ENCODE measurements at regions not wholly inside any gene's neighbourhood (a gene's known extent, or its start where the extent isn't known, plus 50 kb on each side); places are given as distances from the start of the nearest gene placed in this dataset.
"Not testable (repeated sequence)": the region's sequence is repeated elsewhere in the genome, so short reads cannot be mapped to it uniquely, and the experiment has no call there.

DNA sequence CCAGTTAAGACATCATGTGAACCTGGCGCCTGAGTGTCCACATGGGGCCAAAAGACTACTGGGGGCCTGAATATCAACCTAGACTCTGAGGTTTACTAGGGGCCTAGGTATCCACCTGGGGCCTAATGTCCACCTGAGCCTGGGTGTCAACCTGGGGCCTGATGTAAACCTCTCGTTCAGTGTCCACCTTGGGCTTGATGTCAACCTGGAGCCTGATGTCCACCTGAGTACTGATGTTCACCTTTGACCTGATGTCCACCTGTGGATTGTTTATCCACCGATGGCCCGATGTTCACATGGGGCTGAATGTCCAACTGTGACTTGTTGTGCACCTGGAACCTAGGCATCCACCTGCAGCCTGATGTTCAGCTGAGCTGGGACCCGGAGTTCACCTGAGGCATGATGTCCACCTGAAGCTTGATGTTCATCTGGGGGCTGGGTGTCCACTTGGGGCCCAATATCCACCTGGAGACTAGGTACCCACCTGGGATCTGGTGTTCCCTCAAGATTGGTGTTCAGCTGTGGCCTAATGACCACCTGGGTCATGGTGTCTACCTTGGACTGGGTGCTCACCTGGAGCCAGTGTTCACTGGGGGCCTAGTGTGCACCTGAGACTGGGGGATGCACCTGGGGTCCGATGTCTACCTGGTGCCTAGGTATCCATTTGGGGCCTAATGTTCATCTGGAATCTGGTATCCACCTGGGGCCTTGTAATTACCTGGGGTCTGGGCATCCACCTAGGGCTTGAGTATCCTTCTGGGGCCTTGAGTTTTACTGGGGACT, 194.2 kb downstream of the POTEM start:
- TF ChIP-seq, protein P1, sequence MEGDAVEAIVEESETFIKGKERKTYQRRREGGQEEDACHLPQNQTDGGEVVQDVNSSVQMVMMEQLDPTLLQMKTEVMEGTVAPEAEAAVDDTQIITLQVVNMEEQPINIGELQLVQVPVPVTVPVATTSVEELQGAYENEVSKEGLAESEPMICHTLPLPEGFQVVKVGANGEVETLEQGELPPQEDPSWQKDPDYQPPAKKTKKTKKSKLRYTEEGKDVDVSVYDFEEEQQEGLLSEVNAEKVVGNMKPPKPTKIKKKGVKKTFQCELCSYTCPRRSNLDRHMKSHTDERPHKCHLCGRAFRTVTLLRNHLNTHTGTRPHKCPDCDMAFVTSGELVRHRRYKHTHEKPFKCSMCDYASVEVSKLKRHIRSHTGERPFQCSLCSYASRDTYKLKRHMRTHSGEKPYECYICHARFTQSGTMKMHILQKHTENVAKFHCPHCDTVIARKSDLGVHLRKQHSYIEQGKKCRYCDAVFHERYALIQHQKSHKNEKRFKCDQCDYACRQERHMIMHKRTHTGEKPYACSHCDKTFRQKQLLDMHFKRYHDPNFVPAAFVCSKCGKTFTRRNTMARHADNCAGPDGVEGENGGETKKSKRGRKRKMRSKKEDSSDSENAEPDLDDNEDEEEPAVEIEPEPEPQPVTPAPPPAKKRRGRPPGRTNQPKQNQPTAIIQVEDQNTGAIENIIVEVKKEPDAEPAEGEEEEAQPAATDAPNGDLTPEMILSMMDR (IDR thresholded peaks at IDR 0.05): not testable (repeated sequence)
- TF ChIP-seq POLR2A (IDR thresholded peaks at IDR 0.05): not testable (repeated sequence)

All from lower leg skin (tissue), 3 donors.